ENCODE measurements at regions not wholly inside any gene's neighbourhood (a gene's known extent, or its start where the extent isn't known, plus 50 kb on each side); places are given as distances from the start of the nearest gene placed in this dataset.

DNA sequence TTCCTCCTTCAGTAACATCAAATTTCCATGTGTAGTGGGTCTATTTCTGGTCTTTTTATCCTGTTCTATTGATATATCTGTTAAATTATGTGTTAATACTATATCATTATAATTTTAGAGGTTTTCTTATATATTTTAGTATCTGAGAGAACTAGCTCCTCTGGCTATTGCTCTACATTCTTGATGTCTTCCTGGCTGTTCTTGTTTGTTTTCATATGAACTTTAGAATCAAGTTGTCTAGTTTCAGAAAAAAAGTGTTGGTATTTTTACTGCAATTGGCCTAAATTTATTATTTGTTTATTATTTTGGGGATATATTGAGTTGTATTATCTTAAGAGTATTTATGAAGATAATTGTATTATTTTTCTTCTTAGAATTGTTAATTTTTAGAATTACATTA, 128.0 kb upstream of the ZNF618 start:
- Histone ChIP-seq H4K20me1 (ENCODE audit: insufficient read depth, low read length) (no peaks in the 10 kb centered on the region), H3K36me3 (ENCODE audit: insufficient read depth, low read length) (no peaks in the 10 kb centered on the region), H3K4me1 (ENCODE audit: insufficient read depth, low read length, poor library complexity, severe bottlenecking) (no peaks in the 10 kb centered on the region), H2AFZ (ENCODE audit: low read length) (no peak overlapping the region), H3K79me2 (ENCODE audit: insufficient read depth, low read depth, low read length) (no peaks in the 10 kb centered on the region), H3K4me2 (ENCODE audit: low read length) (no peak overlapping the region), H3K9me3 (ENCODE audit: low read length) (no peaks in the 10 kb centered on the region), H3K4me3 (ENCODE audit: low read depth, low read length, poor library complexity, severe bottlenecking) (no peak overlapping the region), H3K27ac (ENCODE audit: low read depth, low read length, poor library complexity, severe bottlenecking) (no peak overlapping the region), H3K9me2 (ENCODE audit: insufficient read depth, low read length) (no peaks in the 10 kb centered on the region)
- ChIA-PET CTCF (ENCODE audit: unreplicated experiment) (no interaction called here), POLR2A (no interaction called here)
- intact Hi-C loops (cut with micrococcal nuclease; ENCODE audit: unreplicated experiment) = no loop called here
- no peak for DNase-seq (ENCODE audit: low spot score)
- TF ChIP-seq EZH2phosphoT487 (IDR thresholded peaks at IDR 0.05; ENCODE audit: borderline replicate concordance, low read depth, low read length) = no peak
- TF ChIP-seq, protein P1, sequence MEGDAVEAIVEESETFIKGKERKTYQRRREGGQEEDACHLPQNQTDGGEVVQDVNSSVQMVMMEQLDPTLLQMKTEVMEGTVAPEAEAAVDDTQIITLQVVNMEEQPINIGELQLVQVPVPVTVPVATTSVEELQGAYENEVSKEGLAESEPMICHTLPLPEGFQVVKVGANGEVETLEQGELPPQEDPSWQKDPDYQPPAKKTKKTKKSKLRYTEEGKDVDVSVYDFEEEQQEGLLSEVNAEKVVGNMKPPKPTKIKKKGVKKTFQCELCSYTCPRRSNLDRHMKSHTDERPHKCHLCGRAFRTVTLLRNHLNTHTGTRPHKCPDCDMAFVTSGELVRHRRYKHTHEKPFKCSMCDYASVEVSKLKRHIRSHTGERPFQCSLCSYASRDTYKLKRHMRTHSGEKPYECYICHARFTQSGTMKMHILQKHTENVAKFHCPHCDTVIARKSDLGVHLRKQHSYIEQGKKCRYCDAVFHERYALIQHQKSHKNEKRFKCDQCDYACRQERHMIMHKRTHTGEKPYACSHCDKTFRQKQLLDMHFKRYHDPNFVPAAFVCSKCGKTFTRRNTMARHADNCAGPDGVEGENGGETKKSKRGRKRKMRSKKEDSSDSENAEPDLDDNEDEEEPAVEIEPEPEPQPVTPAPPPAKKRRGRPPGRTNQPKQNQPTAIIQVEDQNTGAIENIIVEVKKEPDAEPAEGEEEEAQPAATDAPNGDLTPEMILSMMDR (conservative IDR thresholded peaks at IDR 0.05; ENCODE audit: low read length) = no peak
- BruUV-seq (replicated peaks) = no TSS peak

DNA sequence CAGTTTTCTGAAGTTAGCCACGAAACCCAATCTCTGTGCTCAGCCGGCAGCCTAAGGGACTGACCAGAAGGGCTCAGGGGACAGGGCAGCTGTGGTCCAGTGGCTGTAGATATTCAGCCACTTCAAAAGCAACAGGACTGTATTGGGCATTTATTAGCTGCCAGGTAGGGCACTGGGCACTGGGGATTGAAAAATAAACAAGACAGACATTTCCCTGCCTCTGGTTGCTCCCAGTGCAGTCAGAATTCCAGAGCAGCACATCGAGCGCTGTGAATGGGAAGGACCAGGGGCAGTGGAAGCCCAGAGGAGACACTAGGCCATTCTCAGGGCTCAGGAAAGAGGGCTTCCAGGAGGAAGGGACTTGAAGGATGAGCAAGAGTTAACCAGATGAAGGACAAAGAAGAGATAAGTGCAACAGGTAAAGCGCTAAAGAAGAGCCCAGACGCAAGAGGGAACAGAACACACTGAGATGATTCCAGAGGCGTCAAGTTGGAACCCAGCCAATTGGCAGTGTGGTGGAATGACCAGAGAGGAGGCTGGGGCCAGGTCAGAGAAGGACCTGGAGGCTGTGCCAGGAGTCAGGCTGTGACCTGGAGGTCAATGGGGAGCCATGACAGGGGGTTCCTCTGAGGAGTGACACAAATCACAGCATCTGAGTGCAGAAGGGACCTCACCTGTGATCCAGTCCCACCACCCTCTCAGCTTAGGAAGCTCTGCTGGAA, 122.5 kb upstream of the ZNF618 start:
- BruUV-seq (replicated peaks) = no TSS peak
- no peak overlapping the region for H2AFZ ChIP-seq (ENCODE audit: low read length)
- intact Hi-C loops (cut with micrococcal nuclease; ENCODE audit: unreplicated experiment) = no loop called here
- TF ChIP-seq, protein P1 (conservative IDR thresholded peaks at IDR 0.05; ENCODE audit: low read length) = no peak
- TF ChIP-seq EZH2phosphoT487 (IDR thresholded peaks at IDR 0.05; ENCODE audit: borderline replicate concordance, low read depth, low read length) = no peak
- no peak overlapping the region for H3K4me2 ChIP-seq (ENCODE audit: low read length)
- H3K9me2 ChIP-seq (ENCODE audit: insufficient read depth, low read length) = no peaks in the 10 kb centered on the region
- no peak overlapping the region for H3K27ac ChIP-seq (ENCODE audit: low read depth, low read length, poor library complexity, severe bottlenecking)
- no peak overlapping the region for H3K4me3 ChIP-seq (ENCODE audit: low read depth, low read length, poor library complexity, severe bottlenecking)
- POLR2A ChIA-PET = interaction anchor here (0.6 kb wide), 1 partner anchor 13 kb away, joined by 3 read pairs; no protein-coding TSS in a partner anchor
- no peaks in the 10 kb centered on the region for H4K20me1 ChIP-seq (ENCODE audit: insufficient read depth, low read length)
- no peaks in the 10 kb centered on the region for H3K4me1 ChIP-seq (ENCODE audit: insufficient read depth, low read length, poor library complexity, severe bottlenecking)
- no peaks in the 10 kb centered on the region for H3K36me3 ChIP-seq (ENCODE audit: insufficient read depth, low read length)
- no peaks in the 10 kb centered on the region for H3K79me2 ChIP-seq (ENCODE audit: insufficient read depth, low read depth, low read length)
- no peak for DNase-seq (ENCODE audit: low spot score)
- CTCF ChIA-PET (ENCODE audit: unreplicated experiment) = no interaction called here
- no peaks in the 10 kb centered on the region for H3K9me3 ChIP-seq (ENCODE audit: low read length)

DNA sequence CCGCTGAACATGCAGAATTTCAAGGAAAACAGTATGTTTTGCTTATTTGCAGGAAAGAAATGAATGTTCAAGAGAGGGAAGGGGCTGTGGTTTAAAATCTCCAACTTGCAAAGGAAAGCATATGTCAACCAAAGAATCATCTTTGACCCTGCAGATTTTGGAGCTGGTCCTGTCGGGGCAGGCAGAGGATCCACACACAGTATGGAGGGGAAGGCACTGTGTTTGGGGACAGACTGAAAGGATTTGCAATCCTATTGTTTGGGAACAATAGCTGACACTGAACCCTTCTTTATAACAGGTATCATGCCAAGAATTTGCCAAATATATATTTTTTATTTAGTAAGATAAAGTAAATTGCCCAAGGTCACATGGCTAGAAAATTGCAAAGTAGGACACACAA, 121.4 kb upstream of the ZNF618 start:
- Histone ChIP-seq H3K9me3 (ENCODE audit: low read length) (no peaks in the 10 kb centered on the region), H4K20me1 (ENCODE audit: insufficient read depth, low read length) (no peaks in the 10 kb centered on the region), H3K4me1 (ENCODE audit: insufficient read depth, low read length, poor library complexity, severe bottlenecking) (no peaks in the 10 kb centered on the region), H2AFZ (ENCODE audit: low read length) (no peak overlapping the region), H3K4me2 (ENCODE audit: low read length) (no peak overlapping the region), H3K9me2 (ENCODE audit: insufficient read depth, low read length) (no peaks in the 10 kb centered on the region), H3K27ac (ENCODE audit: low read depth, low read length, poor library complexity, severe bottlenecking) (no peak overlapping the region), H3K36me3 (ENCODE audit: insufficient read depth, low read length) (no peaks in the 10 kb centered on the region), H3K4me3 (ENCODE audit: low read depth, low read length, poor library complexity, severe bottlenecking) (no peak overlapping the region), H3K79me2 (ENCODE audit: insufficient read depth, low read depth, low read length) (no peaks in the 10 kb centered on the region)
- no TSS peak for BruUV-seq (replicated peaks)
- no peak for DNase-seq (ENCODE audit: low spot score)
- ChIA-PET CTCF (ENCODE audit: unreplicated experiment) (no interaction called here), POLR2A (no interaction called here)
- TF ChIP-seq, protein P1 (conservative IDR thresholded peaks at IDR 0.05; ENCODE audit: low read length) = no peak
- no peak for TF ChIP-seq EZH2phosphoT487 (IDR thresholded peaks at IDR 0.05; ENCODE audit: borderline replicate concordance, low read depth, low read length)
- intact Hi-C loops (cut with micrococcal nuclease; ENCODE audit: unreplicated experiment) = no loop called here
